H1 (cell line): ENCODE measurements at regions not wholly inside any gene's neighbourhood (a gene's known extent, or its start where the extent isn't known, plus 50 kb on each side); places are given as distances from the start of the nearest gene placed in this dataset.

Experiments
- CTCF ChIA-PET: fragments of 300-600 bp; sonication (Branson Sonifier 250); formaldehyde crosslinking; loops from one replicate; lab custom pipeline; 2021; ENCODE audit not compliant: partially characterized antibody; lab: Charles Lee
- POLR2A ChIA-PET: fragments of 300-600 bp; sonication (Branson Sonifier 250); formaldehyde crosslinking; loops from one replicate; lab custom pipeline; 2021; ENCODE audit warnings: inconsistent platforms; ENCODE audit not compliant: partially characterized antibody; lab: Charles Lee
- DNase-seq, 2 experiments: peaks; one replicate each; pipeline versions ENCODE4 v3.0.0 to v3.0.0-alpha.2; 2010 to 2022; ENCODE audit warnings: low spot score in 2 of 2, low read depth in 1 of 2, mixed read lengths in 1 of 2
- FAIRE-seq: peaks from 2 replicates; lab custom pipeline; 2011; peaks lifted over from hg19 to GRCh38; lab: Jason Lieb, UNC
- H2AFZ ChIP-seq: 2 replicates; pipeline ENCODE4 v1.8.1; 2012; ENCODE audit warnings: low read length, inconsistent platforms
- H2AK5ac ChIP-seq: 2 replicates; pipeline ENCODE4 v1.6.1; 2013; ENCODE audit warnings: low read depth, low read length
- H2BK120ac ChIP-seq: replicated peaks from 2 replicates; pipeline ENCODE3; 2013; ENCODE audit warnings: low read depth, low read length, inconsistent platforms
- H2BK12ac ChIP-seq: 2 replicates; pipeline ENCODE4 v1.6.1; 2013; ENCODE audit warnings: low read depth, low read length
- H2BK15ac ChIP-seq: 2 replicates; pipeline ENCODE4 v1.6.1; 2013; ENCODE audit warnings: low read length
- H2BK20ac ChIP-seq: 2 replicates; pipeline ENCODE4 v1.6.1; 2013; ENCODE audit warnings: low read length
- H2BK5ac ChIP-seq: 2 replicates; pipeline ENCODE4 v1.6.1; 2013; ENCODE audit warnings: low read depth, low read length
- H3K14ac ChIP-seq: 2 replicates; pipeline ENCODE4 v1.6.1; 2013; ENCODE audit warnings: inconsistent platforms; ENCODE audit not compliant: insufficient read length
- H3K18ac ChIP-seq: 2 replicates; pipeline ENCODE4 v1.6.1; 2013; ENCODE audit warnings: low read length; ENCODE audit errors: extremely low read depth
- H3K23ac ChIP-seq: 2 replicates; pipeline ENCODE4 v1.6.1; 2013; ENCODE audit warnings: inconsistent platforms; ENCODE audit not compliant: insufficient read length
- H3K23me2 ChIP-seq: 2 replicates; pipeline ENCODE4 v1.6.1; 2013; ENCODE audit warnings: low read depth, low read length
- H3K27ac ChIP-seq: 2 replicates; pipeline ENCODE4 v1.6.1; 2011; ENCODE audit warnings: low read depth, low read length, inconsistent platforms
- H3K27me3 ChIP-seq, 4 experiments: replicated peaks in 1 of 4; 1 replicate in 1 of 4; 2 replicates in 3 of 4; pipeline versions ENCODE4 v1.6.1 to v1.8.1; 2011 to 2013; ENCODE audit warnings: low read length in 3 of 4, mild to moderate bottlenecking in 3 of 4, inconsistent platforms in 2 of 4, mixed read lengths in 2 of 4, moderate library complexity in 1 of 4; ENCODE audit not compliant: control insufficient read depth in 3 of 4, insufficient read depth in 3 of 4; ENCODE audit errors: extremely low read depth in 1 of 4
- H3K36me3 ChIP-seq, 4 experiments: 2 replicates each; pipeline versions ENCODE4 v1.6.1 to v1.8.1; 2011 to 2013; ENCODE audit warnings: mild to moderate bottlenecking in 4 of 4, low read length in 3 of 4, moderate library complexity in 2 of 4, control low read depth in 1 of 4, inconsistent platforms in 1 of 4; ENCODE audit not compliant: insufficient read depth in 4 of 4, control insufficient read depth in 2 of 4
- H3K4ac ChIP-seq: replicated peaks from 2 replicates; pipeline ENCODE3; 2013; ENCODE audit warnings: low read length, low read depth, mixed read lengths, inconsistent platforms; ENCODE audit not compliant: insufficient read length
- H3K4me1 ChIP-seq, 4 experiments: replicated peaks in 1 of 4; 1 replicate in 1 of 4; 2 replicates in 3 of 4; pipeline versions ENCODE4 v1.6.1 to v1.8.1; 2011 to 2013; ENCODE audit warnings: low read length in 3 of 4, inconsistent platforms in 2 of 4, mixed read lengths in 1 of 4; ENCODE audit not compliant: insufficient read depth in 4 of 4, control insufficient read depth in 3 of 4
- H3K4me2 ChIP-seq, 2 experiments: 2 replicates each; pipeline versions ENCODE4 v1.6.1 to v1.8.1; 2011 to 2013; ENCODE audit warnings: low read depth in 2 of 2, low read length in 2 of 2, control low read depth in 1 of 2, inconsistent platforms in 1 of 2, mild to moderate bottlenecking in 1 of 2; ENCODE audit not compliant: insufficient read depth in 1 of 2
- H3K4me3 ChIP-seq, 4 experiments: fragments of 200-600, 300-600 bp in 1 of 4; sonication (generic), shearing (Covaris generic), sonication (Bioruptor Twin) in 1 of 4; 2 replicates each; pipeline versions ENCODE4 v1.5.1 to v1.8.1; 2011 to 2016; ENCODE audit warnings: low read length in 4 of 4, low read depth in 3 of 4, control low read depth in 2 of 4, inconsistent platforms in 2 of 4, mild to moderate bottlenecking in 2 of 4, mixed read lengths in 1 of 4, moderate library complexity in 1 of 4; ENCODE audit not compliant: insufficient read depth in 2 of 4; ENCODE audit errors: extremely low read depth in 1 of 4
- H3K56ac ChIP-seq: replicated peaks from 2 replicates; pipeline ENCODE3; 2013; ENCODE audit warnings: low read depth, mild to moderate bottlenecking, mixed read lengths, low read length, inconsistent platforms; ENCODE audit not compliant: insufficient read length
- H3K79me1 ChIP-seq: 2 replicates; pipeline ENCODE4 v1.6.1; 2013; ENCODE audit warnings: low read depth, low read length, control low read depth
- H3K79me2 ChIP-seq, 2 experiments: 2 replicates each; pipeline versions ENCODE4 v1.6.1 to v1.8.1; 2012 to 2013; ENCODE audit warnings: low read length in 2 of 2, mild to moderate bottlenecking in 2 of 2, inconsistent platforms in 1 of 2; ENCODE audit not compliant: insufficient read depth in 2 of 2, control insufficient read depth in 1 of 2
- H3K9ac ChIP-seq, 4 experiments: replicated peaks in 1 of 4; 1 replicate in 1 of 4; 2 replicates in 3 of 4; pipeline versions ENCODE4 v1.6.1 to v1.8.1; 2011 to 2013; ENCODE audit warnings: low read depth in 3 of 4, low read length in 3 of 4, control low read depth in 2 of 4, mild to moderate bottlenecking in 2 of 4, moderate library complexity in 2 of 4, inconsistent platforms in 1 of 4; ENCODE audit errors: extremely low read depth in 1 of 4
- H3K9me3 ChIP-seq, 2 experiments: 2 replicates each; pipeline versions ENCODE4 v1.6.1 to v1.8.1; 2012 to 2013; ENCODE audit warnings: mild to moderate bottlenecking in 2 of 2, moderate library complexity in 2 of 2, control low read depth in 1 of 2, inconsistent platforms in 1 of 2, low read depth in 1 of 2, low read length in 1 of 2, mixed read lengths in 1 of 2; ENCODE audit not compliant: insufficient read depth in 2 of 2
- H4K20me1 ChIP-seq, 2 experiments: replicated peaks in 1 of 2; 2 replicates each; pipeline versions ENCODE3 to v1.8.1; 2011 to 2013; ENCODE audit warnings: inconsistent platforms in 2 of 2, low read length in 2 of 2, mild to moderate bottlenecking in 1 of 2; ENCODE audit not compliant: insufficient read depth in 2 of 2, control insufficient read depth in 1 of 2
- H4K5ac ChIP-seq: 2 replicates; pipeline ENCODE4 v1.6.1; 2013; ENCODE audit warnings: low read length, low read depth, mixed read lengths, inconsistent platforms; ENCODE audit not compliant: insufficient read length
- H4K8ac ChIP-seq: 2 replicates; pipeline ENCODE4 v1.8.0; 2013; ENCODE audit warnings: mild to moderate bottlenecking, moderate library complexity, low read length, inconsistent platforms; ENCODE audit not compliant: insufficient read depth; ENCODE audit errors: extremely low read depth
- H4K91ac ChIP-seq: replicated peaks from 2 replicates; pipeline ENCODE3; 2013; ENCODE audit warnings: low read length, mixed read lengths, inconsistent platforms; ENCODE audit not compliant: insufficient read length
- HDAC6 ChIP-seq: IDR thresholded peaks from one replicate; pipeline ENCODE4 v1.7.1; 2012; ENCODE audit warnings: low read depth, mild to moderate bottlenecking, inconsistent platforms, low read length, moderate library complexity
- WGBS, 2 experiments: shearing (Covaris generic) in 1 of 2; methylation state at CpG; one replicate each; pipeline versions ENCODE4 v1.1.6 to v1.1.7; 2013 to 2015; ENCODE audit warnings: low lambda C conversion rate in 2 of 2, mixed read lengths in 2 of 2, inconsistent platforms in 1 of 2, low coverage in 1 of 2, missing lambda C conversion rate in 1 of 2; ENCODE audit not compliant: insufficient replicate concordance in 2 of 2, insufficient coverage in 1 of 2, insufficient read length in 1 of 2; ENCODE audit errors: extremely low coverage in 1 of 2, missing lambda C conversion rate in 1 of 2; 5-methylcytosine and 5-hydroxymethylcytosine counted together
- TF ChIP-seq, protein P1 (sequence below), 3 experiments: IDR thresholded peaks; 1 replicate in 2 of 3; 2 replicates in 1 of 3; pipeline versions ENCODE4 v1.5.1 to v1.6.1; 2011; ENCODE audit warnings: low read length in 3 of 3, mild to moderate bottlenecking in 3 of 3, inconsistent platforms in 2 of 3, low read depth in 1 of 3, moderate library complexity in 1 of 3; ENCODE audit not compliant: insufficient read depth in 1 of 3; ENCODE audit errors: control extremely low read depth in 1 of 3

DNA sequence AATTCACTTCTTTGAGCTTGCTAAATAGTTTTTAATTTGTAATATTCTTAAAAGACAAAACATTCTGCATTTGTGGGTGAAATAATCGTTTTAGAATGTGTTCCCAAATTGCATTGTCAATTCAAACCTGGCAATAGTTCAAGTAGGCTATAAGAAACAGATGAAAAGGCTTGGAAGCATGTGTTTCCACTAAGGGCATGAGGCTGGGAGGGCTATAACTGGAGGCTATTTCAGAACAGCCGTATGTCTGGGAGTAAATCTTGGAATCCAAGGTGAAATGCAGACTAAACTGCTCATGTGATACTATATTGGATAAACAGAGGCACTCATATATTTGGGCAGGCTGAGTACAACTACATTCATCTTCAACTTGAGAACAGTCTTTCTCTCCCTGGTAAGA, 117.4 kb upstream of the GRPR start:
- Histone ChIP-seq H3K4me1 (no peaks in the 10 kb centered on the region), H2BK15ac (no peak overlapping the region), H2AFZ (no peak overlapping the region), H2BK20ac (no peak overlapping the region), H3K27me3 (no peaks in the 10 kb centered on the region), H4K8ac (no peak overlapping the region), H3K4me2 (no peak overlapping the region), H4K5ac (no peak overlapping the region), H4K20me1 (no peaks in the 10 kb centered on the region), H3K14ac (no peak overlapping the region), H3K27ac (no peak overlapping the region), H3K9ac (no peak overlapping the region), H2BK12ac (no peak overlapping the region), H3K23ac (no peak overlapping the region), H2BK5ac (no peak overlapping the region), H3K4ac (no peak overlapping the region), H3K18ac (no peak overlapping the region), H2BK120ac (no peak overlapping the region), H3K79me1 (no peaks in the 10 kb centered on the region), H3K9me3 (no peaks in the 10 kb centered on the region), H2AK5ac (no peak overlapping the region), H3K36me3 (no peaks in the 10 kb centered on the region), H3K4me3 (no peak overlapping the region), H3K56ac (no peak overlapping the region), H3K23me2 (no peaks in the 10 kb centered on the region), H4K91ac (no peak overlapping the region), H3K79me2 (no peaks in the 10 kb centered on the region)
- FAIRE-seq = no peak
- CTCF ChIA-PET = no interaction called here
- 93% methylated on average over 2 of the region's 2 CpGs; no CpG with 5 or more reads in 1 of the 2 experiments for WGBS, 2 experiments
- no peak for DNase-seq
- TF ChIP-seq HDAC6 = no peak
- TF ChIP-seq, protein P1, sequence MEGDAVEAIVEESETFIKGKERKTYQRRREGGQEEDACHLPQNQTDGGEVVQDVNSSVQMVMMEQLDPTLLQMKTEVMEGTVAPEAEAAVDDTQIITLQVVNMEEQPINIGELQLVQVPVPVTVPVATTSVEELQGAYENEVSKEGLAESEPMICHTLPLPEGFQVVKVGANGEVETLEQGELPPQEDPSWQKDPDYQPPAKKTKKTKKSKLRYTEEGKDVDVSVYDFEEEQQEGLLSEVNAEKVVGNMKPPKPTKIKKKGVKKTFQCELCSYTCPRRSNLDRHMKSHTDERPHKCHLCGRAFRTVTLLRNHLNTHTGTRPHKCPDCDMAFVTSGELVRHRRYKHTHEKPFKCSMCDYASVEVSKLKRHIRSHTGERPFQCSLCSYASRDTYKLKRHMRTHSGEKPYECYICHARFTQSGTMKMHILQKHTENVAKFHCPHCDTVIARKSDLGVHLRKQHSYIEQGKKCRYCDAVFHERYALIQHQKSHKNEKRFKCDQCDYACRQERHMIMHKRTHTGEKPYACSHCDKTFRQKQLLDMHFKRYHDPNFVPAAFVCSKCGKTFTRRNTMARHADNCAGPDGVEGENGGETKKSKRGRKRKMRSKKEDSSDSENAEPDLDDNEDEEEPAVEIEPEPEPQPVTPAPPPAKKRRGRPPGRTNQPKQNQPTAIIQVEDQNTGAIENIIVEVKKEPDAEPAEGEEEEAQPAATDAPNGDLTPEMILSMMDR (IDR thresholded peaks at IDR 0.05; ENCODE audit: control extremely low read depth in 1 of 3, insufficient read depth in 1 of 3, low read depth in 1 of 3, low read length in 3 of 3) = no peak
- POLR2A ChIA-PET = no interaction called here
